Erythroblast (primary cell): ENCODE measurements at regions not wholly inside any gene's neighbourhood (a gene's known extent, or its start where the extent isn't known, plus 50 kb on each side); places are given as distances from the start of the nearest gene placed in this dataset.

Source experiments
- GATA1 ChIP-seq: IDR thresholded peaks from 2 replicates; pipeline ENCODE4 v1.6.1; 2011; ENCODE audit warnings: low read depth, mild to moderate bottlenecking, control low read depth, low read length, moderate library complexity
- POLR2A ChIP-seq: IDR thresholded peaks from 2 replicates; pipeline ENCODE4 v1.6.1; 2011; ENCODE audit warnings: mild to moderate bottlenecking, low read length

- no peak for TF ChIP-seq POLR2A
- TF ChIP-seq GATA1 = no peak
Observed at GRCh38 chr4:43241104-43241503, 348.6 kb downstream of the GRXCR1 start.
